B cell (primary cell): ENCODE measurements at regions not wholly inside any gene's neighbourhood (a gene's known extent, or its start where the extent isn't known, plus 50 kb on each side); places are given as distances from the start of the nearest gene placed in this dataset.

Experiments used
- ATAC-seq: fragments of 200-7000 bp; cut with Tn5 transposase; one replicate; pipeline ENCODE4 v1.10.0; 2021; ENCODE audit warnings: low read depth, mild to moderate bottlenecking, moderate number of reproducible peaks, moderate library complexity
- CTCF ChIA-PET: fragments of 350-600 bp; sonication (Branson Sonifier 250); formaldehyde crosslinking; loops from one replicate; lab custom pipeline; 2021; ENCODE audit warnings: antibody characterized with exemption, inconsistent platforms; lab: Charles Lee
- POLR2A ChIA-PET: fragments of 350-600 bp; sonication (Branson Sonifier 250); formaldehyde crosslinking; loops from one replicate; lab custom pipeline; 2021; ENCODE audit warnings: antibody characterized with exemption; lab: Charles Lee
- DNase-seq: peaks from one replicate; pipeline ENCODE4 v3.0.0; 2013
- H2AFZ ChIP-seq: 2 replicates; pipeline ENCODE4 v1.6.1; 2012; ENCODE audit warnings: mild to moderate bottlenecking, low read depth, low read length; ENCODE audit not compliant: insufficient read depth, poor library complexity, severe bottlenecking
- H3K27ac ChIP-seq, 2 donors: 1 replicate in 1 of 2; 2 replicates in 1 of 2; pipeline ENCODE4 v1.5.1; 2012 to 2013; ENCODE audit warnings: low read length in 2 of 2, mild to moderate bottlenecking in 2 of 2, moderate library complexity in 1 of 2
- H3K27me3 ChIP-seq, 4 experiments: fragments of 200-600 bp in 1 of 4; sonication (generic) in 1 of 4; replicated peaks in 1 of 4; 1 replicate in 2 of 4; 2 replicates in 2 of 4; pipeline versions ENCODE4 v1.6.1 to v1.7.0; 2013 to 2016; ENCODE audit warnings: low read length in 3 of 4, mild to moderate bottlenecking in 2 of 4, mixed read lengths in 1 of 4, moderate library complexity in 1 of 4; ENCODE audit not compliant: insufficient read depth in 4 of 4, control insufficient read depth in 3 of 4; ENCODE audit errors: control extremely low read depth in 1 of 4
- H3K36me3 ChIP-seq, 2 experiments: replicated peaks in 1 of 2; 1 replicate in 1 of 2; 2 replicates in 1 of 2; pipeline versions ENCODE4 v1.6.1 to v1.7.1; 2013; ENCODE audit warnings: low read length in 1 of 2; ENCODE audit not compliant: insufficient read depth in 2 of 2, control insufficient read depth in 1 of 2; ENCODE audit errors: control extremely low read depth in 1 of 2, extremely low read depth in 1 of 2
- H3K4me1 ChIP-seq, 2 donors: fragments of 200-600 bp in 1 of 2; sonication (generic) in 1 of 2; 1 replicate in 1 of 2; 2 replicates in 1 of 2; pipeline versions ENCODE4 v1.5.1 to v1.6.1; 2013 to 2017; ENCODE audit warnings: low read length in 2 of 2; ENCODE audit not compliant: control insufficient read depth in 2 of 2, insufficient read depth in 2 of 2
- H3K4me2 ChIP-seq: replicated peaks from 2 replicates; pipeline ENCODE3; 2012; ENCODE audit warnings: mild to moderate bottlenecking, low read depth, low read length; ENCODE audit not compliant: poor library complexity, severe bottlenecking
- H3K4me3 ChIP-seq, 5 experiments: fragments of 200-600 bp in 1 of 5; sonication (generic) in 1 of 5; 1 replicate in 3 of 5; 2 replicates in 2 of 5; pipeline versions ENCODE4 v1.5.1 to v1.7.0; 2011 to 2016; ENCODE audit warnings: low read length in 4 of 5, mild to moderate bottlenecking in 4 of 5, low read depth in 2 of 5, control low read depth in 1 of 5, moderate library complexity in 1 of 5; ENCODE audit not compliant: insufficient read depth in 1 of 5; ENCODE audit errors: control extremely low read depth in 1 of 5, extremely low read depth in 1 of 5
- H3K79me2 ChIP-seq: fragments of 200-600 bp; sonication (generic); one replicate; pipeline ENCODE4 v1.6.0; 2016; ENCODE audit warnings: low read length; ENCODE audit not compliant: control insufficient read depth, insufficient read depth
- H3K9ac ChIP-seq: fragments of 200-600 bp; sonication (generic); 2 replicates; pipeline ENCODE4 v1.6.1; 2017; ENCODE audit warnings: mild to moderate bottlenecking, low read length, moderate library complexity
- H3K9me3 ChIP-seq, 3 donors: one replicate each; pipeline versions ENCODE4 v1.6.1 to v1.7.1; 2013; ENCODE audit warnings: low read length in 2 of 3; ENCODE audit not compliant: control insufficient read depth in 2 of 3, insufficient read depth in 1 of 3; ENCODE audit errors: control extremely low read depth in 1 of 3
- H4K20me1 ChIP-seq: 2 replicates; pipeline ENCODE4 v1.6.0; 2012; ENCODE audit warnings: mild to moderate bottlenecking, low read length; ENCODE audit not compliant: insufficient read depth, control insufficient read depth, poor library complexity, severe bottlenecking
- H3K27ac Mint-ChIP-seq: one replicate; pipeline ENCODE4 v1.8.0; 2021; ENCODE audit warnings: mixed read lengths
- H3K27me3 Mint-ChIP-seq: one replicate; pipeline ENCODE4 v1.8.0; 2021; ENCODE audit warnings: mixed read lengths
- H3K4me1 Mint-ChIP-seq: one replicate; pipeline ENCODE4 v1.8.0; 2021; ENCODE audit warnings: mixed read lengths
- H3K4me3 Mint-ChIP-seq: one replicate; pipeline ENCODE4 v1.8.0; 2021; ENCODE audit warnings: mixed read lengths
- H3K9me3 Mint-ChIP-seq: one replicate; pipeline ENCODE4 v1.8.0; 2022; ENCODE audit warnings: mixed read lengths; ENCODE audit not compliant: insufficient read depth
- CTCF ChIP-seq: fragments of 200-600 bp; IDR thresholded peaks from one replicate; pipeline ENCODE4 v1.8.0; 2022; ENCODE audit warnings: antibody characterized with exemption, mild to moderate bottlenecking
- EZH2 ChIP-seq: IDR thresholded peaks from 2 replicates; pipeline ENCODE4 v1.6.1; 2012; ENCODE audit warnings: borderline replicate concordance, low read depth, mild to moderate bottlenecking, moderate library complexity, low read length; ENCODE audit not compliant: insufficient read depth, poor library complexity, severe bottlenecking
- WGBS: methylation state at CpG from one replicate; pipeline ENCODE4 v1.1.5; 2013; ENCODE audit warnings: missing lambda C conversion rate; ENCODE audit not compliant: insufficient coverage; 5-methylcytosine and 5-hydroxymethylcytosine counted together
- intact Hi-C: fragments of 100-400 bp; cut with micrococcal nuclease; formaldehyde crosslinking; loops from one replicate; pipeline ENCODE4 v1.10.0; 2022

DNA sequence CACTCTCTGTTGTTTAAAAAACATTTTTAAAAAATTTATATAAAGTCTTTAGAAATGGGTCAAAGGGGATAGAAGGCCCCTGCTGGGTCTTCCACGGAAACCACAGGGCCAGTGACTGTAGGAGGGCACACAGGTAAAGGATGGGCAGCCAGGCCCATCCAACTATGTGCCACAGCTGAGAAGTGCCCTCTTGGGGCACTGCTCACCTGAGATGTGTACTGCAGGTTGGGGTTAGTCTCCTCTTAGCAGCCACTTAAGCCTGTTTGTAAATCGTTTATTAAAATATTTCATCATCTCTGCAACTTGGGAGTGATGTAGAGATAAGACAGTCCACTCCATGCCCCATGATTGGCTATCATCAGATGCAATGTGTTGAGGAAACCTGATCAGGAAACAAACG lies 222.4 kb downstream of the DIRAS2 start:
- no peak for TF ChIP-seq EZH2
- TF ChIP-seq CTCF, result no peak
- Histone ChIP-seq H3K9ac (no peak overlapping the region), H3K9me3 (no peaks in the 10 kb centered on the region), H3K27me3 (no peaks in the 10 kb centered on the region), H4K20me1 (no peaks in the 10 kb centered on the region), H2AFZ (no peak overlapping the region), H3K4me1 (no peaks in the 10 kb centered on the region), H3K4me3 (no peak overlapping the region), H3K4me2 (no peak overlapping the region), H3K79me2 (no peaks in the 10 kb centered on the region), H3K36me3 (no peaks in the 10 kb centered on the region), H3K27ac (no peak overlapping the region)
- Mint-ChIP-seq H3K27me3 (peaks cover 3% of the 10 kb centered on the region), H3K27ac (no peak overlapping the region), H3K4me3 (no peak overlapping the region), H3K4me1 (no peaks in the 10 kb centered on the region), H3K9me3 (no peaks in the 10 kb centered on the region)
- intact Hi-C loops, result no loop called here
- ChIA-PET CTCF (no interaction called here), POLR2A (no interaction called here)
- 76% methylated on average over 2 of the region's 3 CpGs for WGBS
- ATAC-seq (no peak), DNase-seq (no peak)

DNA sequence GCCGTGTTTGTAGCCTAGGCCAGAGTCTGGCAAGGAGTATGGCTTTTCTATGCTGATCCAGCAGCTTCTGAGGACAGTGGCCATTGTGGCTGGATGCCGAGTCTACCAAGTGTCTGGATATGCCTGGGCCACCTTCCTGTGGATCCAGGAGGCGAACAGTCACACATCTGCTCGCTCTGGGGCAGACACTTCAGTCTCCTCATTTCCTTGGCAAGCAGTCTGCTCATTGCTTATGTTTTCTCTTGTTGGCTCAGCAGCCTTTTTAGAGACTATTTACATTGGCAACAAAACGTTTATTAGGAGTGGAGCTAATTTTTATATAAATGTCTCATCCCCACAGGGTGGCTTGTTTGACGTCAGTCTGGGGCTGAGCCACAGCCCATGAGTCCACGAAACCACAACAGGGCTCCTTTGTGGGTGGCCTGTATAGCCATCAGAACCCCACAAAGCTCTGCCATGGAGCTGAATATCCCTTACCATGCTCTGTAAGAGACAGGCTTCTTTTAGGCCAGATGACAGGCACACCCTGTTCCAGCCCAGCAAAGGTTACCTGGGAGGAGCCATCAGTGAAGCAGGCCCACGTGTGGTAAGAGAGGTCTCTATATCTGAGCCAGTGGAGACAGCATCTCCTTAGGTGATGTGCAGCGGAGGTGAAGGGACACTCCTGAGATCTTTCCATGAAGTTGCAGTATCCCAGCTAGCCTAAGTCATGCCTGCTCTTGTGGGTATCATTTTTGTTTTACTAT lies 221.7 kb downstream of the DIRAS2 start:
- Histone ChIP-seq H3K27ac (no peak overlapping the region), H4K20me1 (no peaks in the 10 kb centered on the region), H3K27me3 (no peaks in the 10 kb centered on the region), H3K9ac (no peak overlapping the region), H3K79me2 (no peaks in the 10 kb centered on the region), H2AFZ (no peak overlapping the region), H3K4me3 (no peak overlapping the region), H3K9me3 (no peaks in the 10 kb centered on the region), H3K36me3 (no peaks in the 10 kb centered on the region), H3K4me2 (no peak overlapping the region), H3K4me1 (no peaks in the 10 kb centered on the region)
- no peak overlapping the region for H3K4me3 Mint-ChIP-seq
- H3K27me3 Mint-ChIP-seq, result peaks cover 3% of the 10 kb centered on the region
- WGBS, result 69% methylated on average over 8 of the region's 9 CpGs
- H3K27ac Mint-ChIP-seq, result no peak overlapping the region
- no peaks in the 10 kb centered on the region for H3K4me1 Mint-ChIP-seq
- TF ChIP-seq EZH2 (no peak), CTCF (no peak)
- intact Hi-C loops, result no loop called here
- CTCF ChIA-PET, result no interaction called here
- ATAC-seq (no peak), DNase-seq (no peak)
- POLR2A ChIA-PET, result no interaction called here
- no peaks in the 10 kb centered on the region for H3K9me3 Mint-ChIP-seq
